CD4-positive, alpha-beta T cell treated with Interleukin-4 for 1 hour (primary cell): ENCODE measurements at regions not wholly inside any gene's neighbourhood (a gene's known extent, or its start where the extent isn't known, plus 50 kb on each side); places are given as distances from the start of the nearest gene placed in this dataset.

Experiments used
- DNase-seq, 2 donors: peaks; one replicate each; pipeline ENCODE4 v3.0.0-alpha.2; 2020 to 2022

GRCh38 chr18:72056171-72056570 lies 488.0 kb downstream of the CBLN2 start:
- DNase-seq: no peak

DNA sequence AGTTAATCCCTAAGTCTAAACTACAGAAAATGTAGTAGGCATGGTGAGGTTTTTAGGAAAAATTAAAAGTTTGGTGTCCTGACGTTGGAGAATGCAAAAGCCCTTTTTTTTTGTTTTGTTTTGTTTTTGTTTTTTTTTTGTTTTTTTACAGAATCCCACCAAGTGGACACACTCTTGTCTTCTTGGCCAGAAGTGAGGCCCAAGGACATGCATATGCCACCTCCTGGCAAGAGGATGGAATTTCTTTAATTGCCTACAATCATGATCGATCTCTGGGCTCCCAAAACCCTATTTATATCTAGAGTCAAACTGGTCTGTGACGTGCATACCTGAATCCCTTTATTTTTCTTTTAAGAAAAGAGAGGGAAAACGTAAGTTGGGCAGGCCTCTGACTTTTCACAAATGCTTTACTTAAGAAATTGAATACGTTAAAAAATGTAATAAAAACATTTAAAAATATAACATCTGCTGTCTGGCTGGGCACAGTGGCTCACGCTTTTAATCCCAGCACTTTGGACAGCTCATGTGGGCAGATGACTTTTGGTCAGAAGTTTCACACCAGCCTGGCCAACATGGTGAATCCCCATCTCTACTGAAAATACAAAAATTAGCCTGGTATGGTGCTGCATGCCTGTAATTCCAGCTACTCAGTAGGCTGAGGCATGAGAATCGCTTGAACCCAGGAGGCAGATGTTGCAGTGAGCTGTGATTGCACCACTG lies 502.7 kb downstream of the CBLN2 start:
- DNase-seq: no peak

- DNase-seq: no peak
These were observed 530.7 kb downstream of the CBLN2 start for GRCh38 chr18:72013427-72013850.

- no peak for DNase-seq
These were observed 545.5 kb downstream of the CBLN2 start for GRCh38 chr18:71998547-71999097.

DNA sequence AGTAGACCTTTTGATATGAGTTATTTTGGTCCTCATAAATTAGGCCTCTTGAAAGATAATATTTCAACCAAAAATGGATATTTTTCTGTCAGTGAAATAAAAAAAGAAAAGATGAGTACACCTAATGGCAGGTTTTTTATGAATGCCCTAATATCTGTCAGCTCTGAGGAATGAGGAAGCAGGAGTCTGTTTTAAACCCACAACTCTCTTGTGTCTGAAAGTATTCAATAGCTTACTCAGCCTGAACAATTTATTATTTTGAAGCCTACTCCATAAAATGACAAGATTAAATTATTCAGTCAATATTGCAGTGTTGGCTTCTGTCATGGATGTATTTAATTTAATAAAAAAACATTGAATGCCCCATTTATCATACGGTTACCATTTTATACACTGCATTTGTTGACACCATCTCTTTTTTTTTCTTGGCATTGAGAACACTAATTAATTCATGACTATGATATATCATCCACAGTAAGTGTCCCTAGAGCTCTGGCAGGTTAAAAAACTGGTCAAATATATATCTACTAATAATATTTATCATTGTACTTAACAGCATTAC lies 548.2 kb downstream of the CBLN2 start:
- no peak for DNase-seq

DNA sequence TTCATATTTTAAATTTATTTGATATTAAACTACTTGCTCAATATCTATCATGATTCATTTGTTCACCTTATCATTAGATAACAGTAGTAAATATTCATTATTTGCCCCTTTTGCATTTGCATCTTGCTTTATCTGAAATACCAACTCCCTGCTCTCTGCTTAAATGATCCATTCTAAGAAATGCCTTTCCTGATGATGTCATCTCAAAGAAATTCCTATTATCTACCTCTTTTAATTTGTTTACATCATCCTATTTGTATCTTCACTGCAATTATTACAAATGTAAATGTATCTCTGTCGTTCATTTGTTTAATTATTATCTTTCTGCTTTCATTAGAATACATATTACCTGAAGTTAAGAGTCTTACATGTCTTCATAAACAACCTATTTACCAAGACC lies 549.9 kb downstream of the CBLN2 start:
- no peak for DNase-seq

GRCh38 chr18:71989616-71990015 lies 554.5 kb downstream of the CBLN2 start:
- no peak for DNase-seq

DNA sequence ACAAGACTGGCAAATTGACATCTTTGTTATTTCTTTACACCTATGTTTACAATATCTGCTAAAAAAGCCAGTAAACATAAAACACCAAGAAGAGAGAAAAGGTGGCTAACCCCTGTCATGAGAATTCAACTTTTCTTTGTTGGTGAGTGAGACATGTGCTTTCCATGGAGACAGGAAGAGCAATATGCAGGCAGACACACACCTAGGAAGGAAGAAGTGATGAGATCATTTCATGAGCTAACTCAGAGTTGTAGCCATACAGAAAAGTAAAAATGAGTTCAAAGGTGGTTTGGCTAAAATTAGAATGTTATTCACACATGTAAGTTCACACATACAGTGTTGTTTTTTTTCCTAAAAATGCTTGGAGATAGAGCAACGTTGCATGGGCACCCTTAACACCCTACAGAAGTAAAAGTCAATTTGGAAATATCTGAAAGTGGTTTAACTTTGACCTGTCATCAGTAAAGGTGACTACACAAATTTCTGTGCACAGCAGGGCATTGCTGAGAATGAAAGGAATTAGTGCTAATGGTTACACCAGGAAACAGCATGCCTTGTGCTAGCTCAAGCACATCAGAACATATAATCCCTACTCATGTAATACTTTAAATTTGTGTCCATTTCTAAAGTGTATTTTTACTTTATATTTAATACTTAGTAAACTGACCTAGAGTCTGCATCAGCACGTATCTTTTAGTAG lies 557.6 kb downstream of the CBLN2 start:
- no peak for DNase-seq

- no peak for DNase-seq
These were observed 567.4 kb downstream of the CBLN2 start for GRCh38 chr18:71976744-71977143.

GRCh38 chr18:71966791-71967190 lies 577.4 kb downstream of the CBLN2 start:
- no peak for DNase-seq

- no peak for DNase-seq
These were observed 585.5 kb downstream of the CBLN2 start for GRCh38 chr18:71958605-71959004.

DNA sequence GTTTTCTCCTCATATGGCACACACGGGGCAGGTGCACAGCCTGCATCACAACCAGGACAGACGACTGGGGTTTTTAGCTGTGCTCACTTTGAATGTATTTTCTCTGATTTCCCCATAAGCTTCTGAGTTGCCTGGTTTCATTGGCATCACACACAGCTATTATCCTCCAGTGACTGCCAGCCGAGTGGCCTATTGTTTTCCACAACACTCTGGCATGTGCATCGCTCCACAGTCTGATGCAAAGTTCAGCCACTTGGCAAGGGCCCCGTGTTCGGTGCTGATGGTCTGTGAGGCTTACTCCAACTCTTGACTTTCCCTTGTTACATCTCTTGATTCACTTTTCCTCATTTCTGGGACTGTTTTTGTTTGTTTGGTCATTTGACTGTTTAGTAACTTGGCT lies 593.1 kb downstream of the CBLN2 start:
- no peak for DNase-seq

GRCh38 chr18:71942433-71942832 lies 601.7 kb downstream of the CBLN2 start:
- no peak for DNase-seq

GRCh38 chr18:71939483-71939882 lies 604.7 kb downstream of the CBLN2 start:
- DNase-seq: no peak

- no peak for DNase-seq
These were observed 607.4 kb downstream of the CBLN2 start for GRCh38 chr18:71936744-71937143.

DNA sequence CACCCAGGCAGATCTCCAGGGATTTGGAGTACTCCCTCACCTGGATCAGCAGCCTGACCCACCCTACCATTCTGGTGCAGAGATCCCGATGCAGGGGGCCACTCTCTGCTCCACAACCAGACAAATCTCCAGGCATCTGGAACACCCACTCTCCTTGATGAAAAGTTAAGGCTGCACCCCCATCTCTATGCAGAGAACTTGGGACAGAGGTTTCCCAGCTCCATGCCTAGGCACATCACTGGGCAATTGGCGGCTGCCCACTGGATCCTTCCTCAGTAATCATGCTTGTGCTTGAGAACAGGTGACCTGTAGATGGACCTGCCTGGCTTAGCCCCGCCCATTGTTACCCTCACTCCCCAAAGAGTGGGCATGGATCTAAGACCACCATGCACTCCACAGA lies 624.9 kb downstream of the CBLN2 start:
- DNase-seq: no peak

DNA sequence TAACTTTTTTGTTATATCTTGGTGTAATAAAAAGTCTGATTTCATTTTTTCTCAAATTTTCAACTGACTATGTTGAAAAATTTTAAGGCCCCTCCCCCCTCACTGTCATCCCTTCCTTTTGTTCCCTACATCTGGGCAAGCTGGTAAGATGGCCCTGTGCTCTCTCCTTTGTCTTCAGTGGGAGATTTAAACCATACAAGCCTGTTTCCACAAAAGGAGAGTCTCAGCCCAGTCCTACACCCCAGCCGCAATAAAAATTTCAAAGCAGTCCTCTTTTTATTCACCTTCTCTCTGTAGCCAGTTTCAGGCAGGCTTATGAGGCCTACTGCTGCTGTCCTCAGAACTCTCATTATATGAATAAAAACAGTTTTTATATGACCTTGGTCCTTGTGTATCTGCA lies 630.5 kb downstream of the CBLN2 start:
- DNase-seq: no peak

DNA sequence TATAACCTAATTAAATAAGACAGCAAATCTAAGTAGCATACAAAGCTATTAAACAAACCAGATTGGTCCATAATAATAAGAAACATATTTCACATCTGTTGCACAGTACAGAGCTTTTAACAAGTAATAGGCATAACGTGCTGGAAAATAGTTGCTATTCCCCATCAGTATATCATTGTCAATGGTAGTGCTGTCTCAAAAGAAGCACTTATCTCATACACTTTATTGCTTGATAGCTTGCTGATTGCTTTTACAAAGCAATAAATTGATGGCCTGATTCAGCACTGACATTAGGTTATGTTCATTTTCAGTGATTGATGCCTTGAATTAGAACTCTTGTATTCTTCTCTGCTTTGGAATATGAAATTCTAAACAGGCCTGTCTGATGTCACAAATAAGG lies 641.7 kb downstream of the CBLN2 start:
- DNase-seq: no peak

DNA sequence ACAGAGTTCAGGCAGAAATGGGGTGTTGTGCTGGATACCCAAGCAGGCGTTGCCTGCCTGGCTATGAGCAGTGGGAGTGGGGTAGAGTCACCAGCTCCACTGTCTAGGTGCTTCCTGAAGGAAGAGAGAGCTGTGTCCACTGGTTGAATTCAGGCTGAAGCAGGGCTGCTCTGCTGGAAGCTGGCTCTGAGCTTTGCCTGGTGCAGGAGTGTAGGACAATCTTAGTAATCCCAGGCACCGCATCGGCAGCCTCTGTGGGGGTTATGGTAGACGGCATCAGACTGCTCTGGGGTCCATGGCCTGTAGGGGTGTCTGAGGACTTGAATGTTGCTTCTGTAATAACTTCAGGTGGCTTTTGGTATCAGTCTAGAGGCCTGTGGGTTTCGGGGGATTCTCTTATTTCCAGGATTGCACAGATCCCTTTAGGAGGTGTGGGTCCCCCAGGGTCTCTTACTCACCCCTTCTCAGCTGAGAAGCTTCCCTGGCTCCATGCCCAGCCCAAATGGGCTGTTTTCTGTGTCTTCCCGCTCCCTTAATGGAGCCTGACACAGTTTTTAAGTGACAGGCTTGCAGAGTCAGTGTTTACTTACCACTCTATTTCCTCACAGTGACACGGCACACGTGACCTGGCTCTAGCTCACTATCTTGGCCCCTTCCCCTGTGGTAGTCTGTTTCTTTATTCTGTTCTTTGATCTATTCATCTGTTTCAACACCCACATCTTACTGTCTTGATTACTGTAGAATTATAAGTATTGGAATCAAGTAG lies 644.3 kb downstream of the CBLN2 start:
- no peak for DNase-seq

- DNase-seq: no peak
These were observed 645.0 kb downstream of the CBLN2 start for GRCh38 chr18:71899183-71899582.

- DNase-seq: no peak
These were observed 656.6 kb downstream of the CBLN2 start for GRCh38 chr18:71887509-71887908.

GRCh38 chr18:71878226-71878625 lies 665.9 kb downstream of the CBLN2 start:
- DNase-seq: no peak

DNA sequence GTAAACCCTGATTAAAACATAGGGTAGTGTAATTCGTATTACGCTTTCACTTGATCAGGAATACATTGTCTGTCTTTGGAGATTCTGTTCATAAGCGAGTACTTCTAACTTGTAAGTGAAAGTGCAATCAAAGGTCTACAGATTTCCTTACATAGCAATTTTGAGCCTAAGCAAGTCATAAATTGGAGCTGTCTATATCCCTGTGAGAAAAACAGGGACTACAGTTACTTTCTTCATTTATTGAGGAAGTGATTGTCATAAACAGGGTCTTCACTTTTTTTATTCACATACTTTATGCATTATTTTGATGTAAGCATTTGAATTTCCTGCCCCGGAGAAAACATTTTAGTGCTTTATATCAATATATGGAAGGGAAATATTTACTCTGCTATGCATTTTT lies 670.4 kb downstream of the CBLN2 start:
- DNase-seq: no peak
